ENCODE measurements at regions not wholly inside any gene's neighbourhood (a gene's known extent, or its start where the extent isn't known, plus 50 kb on each side); places are given as distances from the start of the nearest gene placed in this dataset.
"Not testable (repeated sequence)": the region's sequence is repeated elsewhere in the genome, so short reads cannot be mapped to it uniquely, and the experiment has no call there.

DNA sequence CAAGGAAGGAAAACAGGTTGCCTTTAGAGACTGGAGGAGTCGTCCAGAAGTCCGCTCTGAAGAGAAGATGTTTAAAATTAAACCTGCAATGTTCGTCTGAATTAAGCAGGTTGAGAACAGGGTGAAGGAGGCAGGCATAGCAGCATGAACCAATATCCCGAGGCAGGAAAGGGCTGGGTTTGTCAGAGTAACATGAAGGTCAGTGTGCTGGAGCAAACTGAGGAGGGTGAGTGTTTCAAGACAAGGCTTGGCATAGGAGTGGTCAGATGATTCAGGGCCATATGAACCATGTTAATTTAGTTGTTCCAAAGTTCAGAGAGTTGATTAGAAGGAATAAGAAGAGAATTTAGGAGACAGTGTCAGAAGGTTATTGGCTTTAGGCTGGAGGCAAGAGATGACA is 93.3 kb downstream of the UTRN start:
- Histone ChIP-seq H3K36me3 (no peaks in the 10 kb centered on the region), H3K4me3 (no peak overlapping the region), H3K27ac (peak overlapping the region; percentile 49 to 53), H3K27me3 (no peaks in the 10 kb centered on the region), H3K9me3 (no peaks in the 10 kb centered on the region), H3K4me1 (peaks cover 0 to 71% (median 29%) of the 10 kb centered on the region in 4 donors)
- DNase-seq, result no peak
- intact Hi-C loops (cut with DNase I; ENCODE audit: low total_unique reads), result no loop called here
- TF ChIP-seq, protein P1, sequence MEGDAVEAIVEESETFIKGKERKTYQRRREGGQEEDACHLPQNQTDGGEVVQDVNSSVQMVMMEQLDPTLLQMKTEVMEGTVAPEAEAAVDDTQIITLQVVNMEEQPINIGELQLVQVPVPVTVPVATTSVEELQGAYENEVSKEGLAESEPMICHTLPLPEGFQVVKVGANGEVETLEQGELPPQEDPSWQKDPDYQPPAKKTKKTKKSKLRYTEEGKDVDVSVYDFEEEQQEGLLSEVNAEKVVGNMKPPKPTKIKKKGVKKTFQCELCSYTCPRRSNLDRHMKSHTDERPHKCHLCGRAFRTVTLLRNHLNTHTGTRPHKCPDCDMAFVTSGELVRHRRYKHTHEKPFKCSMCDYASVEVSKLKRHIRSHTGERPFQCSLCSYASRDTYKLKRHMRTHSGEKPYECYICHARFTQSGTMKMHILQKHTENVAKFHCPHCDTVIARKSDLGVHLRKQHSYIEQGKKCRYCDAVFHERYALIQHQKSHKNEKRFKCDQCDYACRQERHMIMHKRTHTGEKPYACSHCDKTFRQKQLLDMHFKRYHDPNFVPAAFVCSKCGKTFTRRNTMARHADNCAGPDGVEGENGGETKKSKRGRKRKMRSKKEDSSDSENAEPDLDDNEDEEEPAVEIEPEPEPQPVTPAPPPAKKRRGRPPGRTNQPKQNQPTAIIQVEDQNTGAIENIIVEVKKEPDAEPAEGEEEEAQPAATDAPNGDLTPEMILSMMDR (IDR thresholded peaks at IDR 0.05), result no peak

DNA sequence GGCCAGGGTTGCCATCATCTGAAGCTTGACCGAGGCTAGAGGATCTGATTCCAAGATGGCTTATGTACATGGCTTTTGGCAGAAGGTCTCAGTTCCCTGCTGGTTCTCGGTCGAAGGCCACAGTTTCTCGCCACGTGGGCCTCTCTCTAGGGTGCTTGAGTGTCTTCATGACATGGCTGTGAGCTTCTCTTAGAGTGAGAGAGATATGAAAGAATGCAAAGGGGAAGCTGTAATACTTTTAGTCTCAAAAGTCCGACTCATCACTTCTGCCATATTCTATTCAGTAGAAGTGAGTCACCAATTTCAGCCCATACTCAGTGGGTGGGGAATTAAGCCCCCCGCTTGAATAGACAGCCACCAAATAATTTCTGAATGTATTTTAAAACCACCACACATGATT is 94.2 kb downstream of the UTRN start:
- intact Hi-C loops (cut with DNase I; ENCODE audit: low total_unique reads), result no loop called here
- DNase-seq, result no peak
- peak overlapping the region; percentile 49 to 53 for H3K27ac ChIP-seq
- TF ChIP-seq, protein P1 (IDR thresholded peaks at IDR 0.05), result no peak
- H3K36me3 ChIP-seq, result no peaks in the 10 kb centered on the region
- H3K9me3 ChIP-seq, result no peaks in the 10 kb centered on the region
- H3K4me3 ChIP-seq, result no peak overlapping the region
- peaks cover 0 to 75% (median 29%) of the 10 kb centered on the region in 4 donors for H3K4me1 ChIP-seq
- no peaks in the 10 kb centered on the region for H3K27me3 ChIP-seq

DNA sequence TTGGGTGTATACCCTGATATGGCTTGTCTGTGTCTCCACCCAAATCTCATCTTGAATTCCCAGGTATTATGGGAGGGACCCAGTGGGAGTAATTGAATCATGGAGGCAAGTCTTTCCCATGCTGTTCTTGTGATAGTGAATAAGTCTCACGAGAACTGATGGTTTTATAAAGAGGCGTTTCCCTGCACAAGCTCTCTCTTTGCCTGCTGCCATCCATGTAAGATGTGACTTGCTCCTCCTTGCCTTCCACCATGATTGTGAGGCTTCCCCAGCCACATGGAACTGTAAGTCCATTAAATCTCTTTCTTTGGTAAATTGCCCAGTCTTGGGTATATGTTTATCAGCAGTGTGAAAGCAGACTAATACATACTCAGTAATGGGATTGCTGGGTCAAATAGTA is 96.4 kb downstream of the UTRN start:
- DNase-seq; H3K9me3 ChIP-seq; H3K36me3 ChIP-seq; intact Hi-C loops (cut with DNase I; ENCODE audit: low total_unique reads); H3K27ac ChIP-seq; H3K27me3 ChIP-seq; H3K4me3 ChIP-seq: not testable (repeated sequence)
- H3K4me1 ChIP-seq, result peaks cover 0 to 85% (median 29%) of the 10 kb centered on the region in 4 donors

DNA sequence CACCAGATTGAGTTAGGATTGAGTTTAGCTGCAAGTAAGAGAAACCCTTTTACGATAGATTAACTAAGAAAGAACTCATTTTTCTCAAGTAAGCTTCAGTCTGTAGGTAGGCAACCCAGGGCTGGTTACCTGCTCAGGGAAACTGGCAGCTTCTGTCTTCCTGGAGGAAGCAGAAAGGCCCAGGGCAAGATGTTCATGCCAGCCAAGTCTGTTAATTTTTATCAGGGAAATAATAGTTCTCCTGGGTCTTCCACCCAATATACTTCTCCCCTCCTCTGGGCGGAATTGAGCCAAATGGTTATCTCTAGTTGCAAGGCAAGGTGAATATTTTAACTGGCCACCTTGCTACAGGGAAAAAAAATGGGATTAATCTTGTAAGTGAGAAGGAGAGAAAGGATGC is 98.2 kb downstream of the UTRN start:
- intact Hi-C loops (cut with DNase I; ENCODE audit: low total_unique reads), result no loop called here
- no peaks in the 10 kb centered on the region for H3K36me3 ChIP-seq
- DNase-seq, result no peak
- H3K27ac ChIP-seq, result peak overlapping the region; percentile 11 to 43
- no peaks in the 10 kb centered on the region for H3K9me3 ChIP-seq
- H3K27me3 ChIP-seq, result no peaks in the 10 kb centered on the region
- H3K4me1 ChIP-seq, result peaks cover 0 to 83% (median 34%) of the 10 kb centered on the region in 4 donors
- TF ChIP-seq, protein P1 (IDR thresholded peaks at IDR 0.05), result no peak
- no peak overlapping the region for H3K4me3 ChIP-seq

DNA sequence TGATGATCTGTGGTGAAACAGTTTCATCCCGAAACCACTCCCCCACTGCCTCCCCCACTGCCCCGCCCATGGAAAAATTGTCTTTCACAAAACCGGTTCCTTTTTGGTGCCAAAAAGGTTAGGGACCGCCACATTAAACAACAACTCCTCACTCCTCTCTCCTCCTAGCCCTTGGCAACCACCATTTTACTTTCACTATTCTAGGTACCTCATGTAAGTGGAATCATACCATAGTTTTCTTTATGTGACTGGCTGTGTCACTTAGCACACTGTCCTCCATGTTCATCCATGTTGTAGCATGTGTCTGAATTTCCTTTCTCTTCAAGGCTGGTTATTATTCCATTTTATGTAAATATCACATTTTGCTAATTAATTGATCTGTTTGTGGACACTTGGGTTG is 99.3 kb downstream of the UTRN start:
- TF ChIP-seq, protein P1 (IDR thresholded peaks at IDR 0.05), result no peak
- peaks cover 0 to 77% (median 29%) of the 10 kb centered on the region in 4 donors for H3K4me1 ChIP-seq
- no peak for DNase-seq

DNA sequence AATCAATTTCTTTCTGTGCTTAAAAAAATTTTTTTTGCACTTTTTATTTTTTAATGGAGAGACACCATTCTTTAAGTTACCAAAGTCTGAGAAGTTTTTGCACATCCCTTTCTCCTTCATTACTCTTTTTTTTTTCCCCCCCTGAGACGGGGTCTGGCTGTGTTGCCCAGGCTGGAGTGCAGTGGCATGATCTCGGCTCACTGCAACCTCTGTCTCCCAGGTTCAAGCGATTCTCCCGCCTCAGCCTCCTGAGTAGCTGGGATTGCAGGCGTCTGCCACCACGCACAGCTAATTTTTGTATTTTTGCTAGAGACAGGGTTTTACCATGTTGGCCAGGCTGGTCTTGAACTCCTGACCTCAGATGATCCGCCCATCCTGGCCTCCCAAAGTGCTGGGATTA is 104.3 kb downstream of the UTRN start:
- H3K27me3 ChIP-seq; H3K9me3 ChIP-seq; H3K4me3 ChIP-seq; DNase-seq; H3K36me3 ChIP-seq; intact Hi-C loops (cut with DNase I; ENCODE audit: low total_unique reads): not testable (repeated sequence)
- H3K4me1 ChIP-seq, result peaks cover 0 to 70% (median 32%) of the 10 kb centered on the region in 4 donors
- H3K27ac ChIP-seq, result peak overlapping the region in 1 of 2 donors; percentile 9

More for the DNA sequence above, 99.3 kb downstream of the UTRN start:
- H3K27ac ChIP-seq, result peak overlapping the region in 1 of 2 donors; percentile 76
- intact Hi-C loops (cut with DNase I; ENCODE audit: low total_unique reads), result no loop called here
- no peaks in the 10 kb centered on the region for H3K27me3 ChIP-seq
- H3K4me3 ChIP-seq, result no peak overlapping the region
- no peaks in the 10 kb centered on the region for H3K9me3 ChIP-seq
- H3K36me3 ChIP-seq, result no peaks in the 10 kb centered on the region

DNA sequence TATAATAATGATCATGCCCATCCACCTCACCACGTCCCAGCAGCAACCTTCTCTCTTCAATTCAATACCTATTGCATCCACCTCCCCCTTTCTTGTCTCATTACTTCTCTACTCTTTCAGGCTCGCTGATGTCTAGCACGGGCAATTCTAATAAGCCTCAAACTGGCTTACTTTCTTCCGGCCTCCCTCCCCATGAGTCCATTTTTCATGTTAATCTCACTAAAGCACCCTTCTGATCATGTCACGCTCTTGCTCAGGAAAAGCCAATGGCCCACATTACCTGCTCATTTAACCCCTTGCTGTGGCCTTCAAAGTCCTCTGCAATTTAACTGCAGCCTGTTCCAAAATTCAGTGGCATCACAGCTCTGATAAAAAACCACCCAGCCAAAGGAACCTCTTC is 105.1 kb downstream of the UTRN start:
- DNase-seq, result no peak
- intact Hi-C loops (cut with DNase I; ENCODE audit: low total_unique reads), result no loop called here
- H3K4me1 ChIP-seq, result peaks cover 0 to 70% (median 32%) of the 10 kb centered on the region in 4 donors
- no peaks in the 10 kb centered on the region for H3K9me3 ChIP-seq
- H3K36me3 ChIP-seq, result no peaks in the 10 kb centered on the region
- no peak overlapping the region for H3K4me3 ChIP-seq
- H3K27ac ChIP-seq, result no peak overlapping the region
- TF ChIP-seq, protein P1 (IDR thresholded peaks at IDR 0.05), result no peak
- no peaks in the 10 kb centered on the region for H3K27me3 ChIP-seq

Measured in tibial artery (tissue), 4 donors.